ENCODE measurements at regions not wholly inside any gene's neighbourhood (a gene's known extent, or its start where the extent isn't known, plus 50 kb on each side); places are given as distances from the start of the nearest gene placed in this dataset.

DNA sequence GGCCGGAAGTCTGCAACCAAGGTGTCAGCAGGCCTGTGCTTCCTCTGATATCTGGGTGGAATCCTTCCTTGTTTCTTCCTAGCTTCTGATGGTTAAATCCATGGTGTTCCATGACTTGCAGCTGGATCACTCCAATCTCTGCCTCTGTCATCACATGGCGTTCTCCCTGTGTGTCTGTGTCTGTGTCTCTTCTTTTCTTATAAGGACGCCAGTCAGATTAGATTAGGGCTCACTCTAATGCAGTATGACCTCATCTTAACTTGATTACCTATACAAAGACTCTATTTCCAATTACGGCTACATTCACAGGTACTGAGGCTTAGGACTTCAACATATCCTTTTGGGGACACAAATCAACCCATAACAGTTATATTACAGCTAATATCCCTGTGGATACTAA lies 70.3 kb upstream of the FAM3C start:
- TF ChIP-seq POLR2A (IDR thresholded peaks at IDR 0.05): no peak
- TF ChIP-seq, protein P1, sequence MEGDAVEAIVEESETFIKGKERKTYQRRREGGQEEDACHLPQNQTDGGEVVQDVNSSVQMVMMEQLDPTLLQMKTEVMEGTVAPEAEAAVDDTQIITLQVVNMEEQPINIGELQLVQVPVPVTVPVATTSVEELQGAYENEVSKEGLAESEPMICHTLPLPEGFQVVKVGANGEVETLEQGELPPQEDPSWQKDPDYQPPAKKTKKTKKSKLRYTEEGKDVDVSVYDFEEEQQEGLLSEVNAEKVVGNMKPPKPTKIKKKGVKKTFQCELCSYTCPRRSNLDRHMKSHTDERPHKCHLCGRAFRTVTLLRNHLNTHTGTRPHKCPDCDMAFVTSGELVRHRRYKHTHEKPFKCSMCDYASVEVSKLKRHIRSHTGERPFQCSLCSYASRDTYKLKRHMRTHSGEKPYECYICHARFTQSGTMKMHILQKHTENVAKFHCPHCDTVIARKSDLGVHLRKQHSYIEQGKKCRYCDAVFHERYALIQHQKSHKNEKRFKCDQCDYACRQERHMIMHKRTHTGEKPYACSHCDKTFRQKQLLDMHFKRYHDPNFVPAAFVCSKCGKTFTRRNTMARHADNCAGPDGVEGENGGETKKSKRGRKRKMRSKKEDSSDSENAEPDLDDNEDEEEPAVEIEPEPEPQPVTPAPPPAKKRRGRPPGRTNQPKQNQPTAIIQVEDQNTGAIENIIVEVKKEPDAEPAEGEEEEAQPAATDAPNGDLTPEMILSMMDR (IDR thresholded peaks at IDR 0.05): no peak
